NT2/D1 (cell line): ENCODE measurements at regions not wholly inside any gene's neighbourhood (a gene's known extent, or its start where the extent isn't known, plus 50 kb on each side); places are given as distances from the start of the nearest gene placed in this dataset.

Experiments
- YY1 ChIP-seq: IDR thresholded peaks from 2 replicates; pipeline ENCODE4 v1.6.1; 2011; ENCODE audit not compliant: insufficient read length, insufficient read depth
- ZNF274 ChIP-seq: IDR thresholded peaks from 2 replicates; pipeline ENCODE4 v1.6.1; 2011; ENCODE audit warnings: mild to moderate bottlenecking, low read depth, low read length

DNA sequence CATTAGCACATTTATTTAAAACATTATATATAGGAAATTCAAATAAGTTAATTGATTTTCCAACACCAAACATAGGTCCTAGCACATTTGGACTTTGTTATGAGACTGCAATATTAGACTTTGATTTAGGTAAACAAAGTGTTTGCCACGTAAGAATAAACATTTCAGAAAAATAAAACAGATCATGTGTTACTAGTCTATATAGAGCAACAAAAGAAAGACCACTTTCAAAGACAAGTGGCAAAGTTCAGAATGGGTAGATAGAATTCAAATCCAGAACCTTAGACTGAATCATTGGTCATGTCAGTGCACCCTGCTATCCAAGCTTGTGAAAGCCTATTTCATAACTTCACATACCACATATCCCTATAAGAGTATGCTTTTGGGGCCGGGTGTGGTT lies 66.7 kb upstream of the PRR20A start:
- no peak for TF ChIP-seq ZNF274
- TF ChIP-seq YY1, result no peak
